HG03097 (cell line): ENCODE measurements at regions not wholly inside any gene's neighbourhood (a gene's known extent, or its start where the extent isn't known, plus 50 kb on each side); places are given as distances from the start of the nearest gene placed in this dataset.

Experiments
- ATAC-seq: cut with Tn5 transposase; IDR thresholded peaks from one replicate; pipeline ENCODE4 v1.9.1; 2021; ENCODE audit not compliant: unreplicated experiment, low FRiP score

DNA sequence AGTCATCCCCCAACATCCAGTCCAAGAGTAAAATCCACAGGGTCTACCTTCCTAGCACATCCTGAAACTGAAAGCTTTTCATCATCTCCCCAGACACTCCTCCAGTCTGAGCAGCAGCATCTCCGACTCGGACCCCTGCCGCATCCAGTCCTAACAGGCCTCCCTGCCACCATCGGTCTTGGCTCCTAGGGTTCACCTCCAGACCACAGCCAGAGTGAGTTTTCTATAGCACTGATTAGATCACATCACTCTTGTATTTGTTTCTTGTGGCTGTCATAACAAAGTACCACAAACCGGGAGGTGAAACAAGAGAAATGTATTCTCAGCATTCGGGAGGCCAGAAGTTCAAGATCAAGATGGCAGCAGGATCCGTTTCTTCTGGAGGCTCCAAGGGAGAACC lies 187.8 kb downstream of the TOMM20 start:
- no peak for ATAC-seq

GRCh38 chr1:234938924-234939323 lies 189.7 kb downstream of the TOMM20 start:
- no peak for ATAC-seq

DNA sequence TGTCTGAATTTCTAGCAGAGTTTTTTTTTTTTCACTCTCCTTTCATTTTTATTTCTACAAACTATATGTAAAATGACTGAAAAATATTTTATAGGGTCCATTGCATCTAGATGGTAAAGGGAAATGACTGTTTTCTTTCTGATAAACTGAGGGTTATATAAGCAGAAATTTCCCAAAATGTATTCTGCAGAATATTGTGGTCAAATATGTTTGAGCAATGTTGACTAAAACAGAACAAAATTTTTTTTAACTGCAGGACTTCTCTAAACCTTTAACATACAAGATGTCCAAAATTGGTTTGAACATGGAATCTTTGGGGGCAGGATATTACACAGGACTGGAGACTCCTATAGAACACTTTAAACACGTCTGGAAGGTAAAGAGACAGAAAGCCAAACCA lies 190.5 kb downstream of the TOMM20 start:
- ATAC-seq = no peak

GRCh38 chr1:234936612-234937389 lies 191.8 kb downstream of the TOMM20 start:
- no peak for ATAC-seq

DNA sequence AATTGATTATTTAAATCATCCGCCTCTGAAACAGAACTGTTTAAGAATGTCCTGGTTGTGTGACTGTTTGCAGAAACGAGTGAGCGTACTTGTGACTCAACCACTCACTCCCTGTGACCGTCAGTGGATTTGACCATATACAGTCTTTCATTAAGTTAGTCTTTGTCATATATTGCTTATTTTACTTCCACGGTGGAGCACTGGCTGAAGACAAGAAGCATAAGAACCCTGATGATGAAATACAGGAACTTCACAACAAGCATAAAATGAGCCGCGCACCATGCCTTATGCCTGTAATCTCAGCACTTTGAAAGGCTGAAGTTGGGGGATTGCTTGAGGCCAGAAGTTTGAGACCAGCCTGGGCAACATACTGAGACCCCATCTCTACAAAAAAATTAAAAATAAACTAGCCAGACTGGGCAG lies 194.0 kb downstream of the TOMM20 start:
- no peak for ATAC-seq

DNA sequence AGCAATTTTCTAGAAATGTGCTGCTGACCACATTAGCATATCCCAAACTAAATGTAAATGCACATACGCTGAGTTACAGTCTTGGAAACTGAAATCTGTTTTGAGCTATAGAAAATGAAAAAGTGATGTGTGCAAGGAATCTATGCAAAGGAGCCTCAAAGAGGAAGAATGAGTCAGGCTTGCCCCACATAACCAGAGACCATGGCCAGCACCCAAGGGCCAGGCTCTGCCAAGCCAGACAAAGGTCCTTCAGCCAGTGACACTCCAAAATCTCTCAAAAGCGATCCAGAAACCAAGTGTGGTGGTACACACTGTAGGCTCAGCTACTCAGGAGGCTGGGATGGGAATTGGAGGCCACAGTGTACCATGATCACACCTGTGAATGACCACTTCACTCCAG lies 195.2 kb downstream of the TOMM20 start:
- ATAC-seq = no peak

DNA sequence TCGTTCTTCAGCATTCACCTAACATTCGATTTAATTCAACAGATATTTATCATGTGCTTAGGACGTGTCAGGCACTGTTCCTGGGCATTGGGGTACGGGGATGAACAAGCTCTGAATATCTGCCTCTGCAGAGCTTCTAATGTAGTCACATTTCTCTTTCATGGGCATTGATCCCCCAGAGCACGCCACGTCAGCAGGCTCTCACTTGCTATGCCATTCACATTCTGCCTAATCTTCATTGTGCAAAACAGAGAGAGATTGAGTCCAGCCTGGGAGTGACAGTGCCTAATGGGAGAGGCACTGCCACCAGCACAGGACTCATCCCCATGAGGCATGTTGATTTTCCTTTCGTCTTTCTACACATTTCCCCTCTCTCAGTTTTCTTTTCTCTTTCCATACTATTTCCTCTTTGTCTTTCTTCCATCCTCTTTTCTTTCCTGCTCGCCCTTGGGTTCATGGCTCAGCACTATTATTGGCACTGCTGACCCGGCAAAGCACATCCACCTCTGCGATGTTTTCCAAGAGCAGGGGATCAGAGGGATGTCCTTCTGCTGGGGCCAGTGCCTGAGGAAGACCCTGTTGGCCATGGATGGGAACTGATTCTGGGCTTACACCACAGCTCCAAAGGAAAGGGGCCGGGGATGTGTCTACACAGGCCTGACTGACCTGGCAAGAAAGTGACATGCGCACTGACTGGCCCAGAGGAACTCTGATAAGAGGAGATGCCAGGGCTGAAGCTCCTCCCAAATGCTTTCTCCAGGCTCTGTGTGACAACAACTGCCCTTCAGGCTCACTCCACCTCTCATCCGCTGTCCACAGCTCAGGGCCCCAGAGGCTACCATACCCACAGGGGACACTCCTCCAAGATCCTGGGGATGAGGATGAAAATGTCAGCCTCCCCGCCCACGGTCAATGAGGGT lies 195.9 kb downstream of the TOMM20 start:
- no peak for ATAC-seq

GRCh38 chr1:234932106-234932505 lies 196.5 kb downstream of the TOMM20 start:
- ATAC-seq = no peak

DNA sequence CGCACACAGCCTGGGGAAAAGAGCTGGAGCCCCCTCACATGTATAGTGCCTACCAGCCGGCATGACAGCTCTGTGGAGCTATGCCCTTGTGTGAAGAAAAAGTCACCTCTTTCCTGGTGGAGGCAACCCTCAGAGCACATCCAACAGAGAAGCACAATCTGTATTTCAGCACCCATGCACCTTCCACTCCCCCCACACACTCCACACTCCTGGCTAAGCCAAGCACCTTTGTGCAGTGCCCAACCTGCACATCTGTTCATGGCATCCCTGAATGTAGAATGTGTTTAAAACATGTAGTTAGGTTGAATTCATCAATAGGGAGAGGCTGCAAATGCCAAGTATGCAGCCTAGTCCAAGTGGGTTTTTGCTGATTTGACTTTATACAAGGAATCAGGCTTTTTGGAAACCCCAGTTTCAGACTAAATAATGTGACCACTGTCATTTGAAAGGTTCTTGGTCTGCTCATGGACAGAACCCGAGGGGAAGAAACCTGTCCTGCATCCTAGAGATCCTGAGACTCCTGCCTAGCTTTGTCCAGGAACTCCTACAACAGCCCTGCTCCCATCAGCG lies 197.1 kb downstream of the TOMM20 start:
- ATAC-seq = no peak

- ATAC-seq = no peak
Measured at GRCh38 chr1:234929369-234929768, 199.3 kb downstream of the TOMM20 start.

DNA sequence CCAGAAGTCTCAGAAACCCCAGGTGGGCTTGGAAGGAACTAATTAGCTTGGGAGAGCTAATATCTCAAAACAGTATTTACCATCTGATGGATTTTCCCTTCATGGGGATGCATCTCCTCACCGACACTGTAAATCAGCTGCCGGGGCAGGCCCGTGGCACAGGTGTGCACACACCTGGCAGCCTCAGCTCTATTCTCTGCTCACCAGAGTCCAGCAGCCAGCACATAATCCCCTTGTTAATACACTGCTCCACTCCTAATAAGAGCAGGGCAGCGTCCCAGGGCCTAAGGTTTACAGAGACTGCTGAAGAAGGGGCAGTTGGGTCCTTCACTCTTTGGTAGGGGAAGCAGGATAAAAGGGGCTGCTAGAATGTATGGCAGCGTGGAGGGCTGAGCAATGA lies 200.0 kb downstream of the TOMM20 start:
- no peak for ATAC-seq

DNA sequence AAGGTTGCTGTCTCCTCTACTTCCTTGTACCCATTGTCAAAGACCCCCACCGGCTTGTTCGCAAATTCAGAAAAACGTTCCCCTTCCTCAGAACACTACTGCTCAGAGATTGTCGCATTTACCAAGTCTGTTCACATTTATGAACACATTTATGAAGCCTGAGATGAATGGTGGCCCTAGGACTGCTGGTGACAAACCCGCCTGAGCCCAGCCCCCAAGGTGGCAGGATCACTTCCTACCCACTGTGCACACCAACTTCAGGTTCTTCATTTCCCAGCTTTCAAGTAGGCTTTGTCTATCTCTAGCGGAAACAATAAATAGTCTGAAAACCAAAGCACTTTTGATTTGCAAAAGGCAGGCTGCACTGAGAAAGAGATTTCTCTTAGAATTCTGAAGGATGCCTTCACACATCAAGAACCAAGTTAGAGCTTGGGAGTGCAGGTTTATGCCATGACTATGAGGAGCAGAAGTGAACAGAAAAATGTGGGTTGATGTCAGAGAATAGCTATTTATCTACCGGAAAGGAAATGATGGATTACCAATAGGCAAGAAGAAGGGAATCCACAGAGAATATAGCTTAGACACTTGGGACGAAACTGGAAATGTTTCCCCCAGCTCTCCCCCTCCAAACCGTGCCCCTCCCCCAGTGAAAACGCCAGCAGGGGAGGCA lies 200.5 kb downstream of the TOMM20 start:
- no peak for ATAC-seq

- ATAC-seq = no peak
Measured at GRCh38 chr1:234927312-234927970, 201.2 kb downstream of the TOMM20 start.

GRCh38 chr1:234926559-234927311 lies 201.9 kb downstream of the TOMM20 start:
- ATAC-seq = peak; percentile 57

GRCh38 chr1:234926264-234926558 lies 202.4 kb downstream of the TOMM20 start:
- ATAC-seq = no peak

- no peak for ATAC-seq
Measured at GRCh38 chr1:234925440-234926263, 203.0 kb downstream of the TOMM20 start.

DNA sequence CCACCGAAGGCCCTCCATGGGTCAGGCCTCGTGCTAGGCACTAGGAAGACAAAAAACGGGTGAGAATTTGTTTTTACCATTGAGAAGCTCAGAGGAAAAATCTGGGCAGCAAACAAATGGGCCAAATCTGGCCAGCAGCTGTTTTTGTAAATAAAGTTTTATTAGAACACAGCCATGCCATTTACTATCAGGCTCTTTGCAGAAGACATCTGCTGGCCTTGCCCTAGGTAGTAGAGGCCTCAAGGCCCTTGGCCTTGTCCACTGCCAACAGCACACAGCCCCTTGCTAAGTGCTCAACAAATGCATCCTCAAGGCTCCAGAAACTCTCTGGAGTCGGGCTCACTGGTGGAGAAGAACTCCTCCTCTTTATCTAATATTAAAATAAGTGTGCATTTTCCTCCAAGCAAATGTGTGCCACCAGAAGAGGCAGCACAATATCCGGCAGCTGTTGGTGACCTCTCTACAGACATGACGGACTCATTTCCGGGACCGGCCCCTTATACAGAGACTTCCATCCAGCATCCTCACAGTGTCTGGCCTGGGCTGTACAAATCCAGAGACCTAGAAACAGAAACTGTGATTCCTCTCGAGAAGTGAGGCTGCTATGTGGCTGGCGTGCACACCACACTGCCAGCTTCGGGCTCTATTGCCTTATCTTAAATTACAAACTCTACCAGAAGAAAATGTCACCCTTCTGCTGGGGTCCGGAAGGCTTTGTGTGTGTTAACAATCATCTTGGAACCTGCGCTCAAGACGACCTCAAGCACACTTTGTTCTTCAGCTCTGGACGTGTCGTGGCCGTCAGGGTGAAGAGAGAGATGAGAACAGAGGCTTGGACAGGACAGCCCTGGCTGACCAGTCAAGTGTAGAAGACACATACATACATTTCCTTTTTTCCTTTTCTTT lies 203.9 kb downstream of the TOMM20 start:
- ATAC-seq = no peak

DNA sequence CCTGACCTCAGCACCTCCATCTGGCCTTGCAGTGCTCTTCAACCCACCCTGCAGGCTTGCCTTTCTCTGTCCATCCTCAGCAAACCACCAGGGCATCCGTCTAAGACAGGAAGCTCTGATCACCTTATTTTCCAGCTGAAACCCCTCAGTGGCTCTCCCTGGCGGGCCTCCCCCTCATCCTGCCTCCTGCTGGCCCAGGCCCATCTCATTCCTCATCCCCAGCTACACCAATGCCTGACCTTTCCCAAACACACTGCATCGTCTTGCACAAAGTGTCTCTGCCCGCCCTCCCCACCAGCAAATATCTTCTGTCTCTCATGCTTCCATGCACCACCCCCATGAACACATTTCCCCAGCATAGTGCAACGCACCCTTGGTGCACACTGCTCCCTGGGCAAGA lies 205.0 kb downstream of the TOMM20 start:
- ATAC-seq = no peak
